H1 (cell line): ENCODE measurements at regions not wholly inside any gene's neighbourhood (a gene's known extent, or its start where the extent isn't known, plus 50 kb on each side); places are given as distances from the start of the nearest gene placed in this dataset.

Experiments
- CTCF ChIA-PET: fragments of 300-600 bp; sonication (Branson Sonifier 250); formaldehyde crosslinking; loops from one replicate; lab custom pipeline; 2021; ENCODE audit not compliant: partially characterized antibody; lab: Charles Lee
- POLR2A ChIA-PET: fragments of 300-600 bp; sonication (Branson Sonifier 250); formaldehyde crosslinking; loops from one replicate; lab custom pipeline; 2021; ENCODE audit warnings: inconsistent platforms; ENCODE audit not compliant: partially characterized antibody; lab: Charles Lee
- DNase-seq, 2 experiments: peaks; one replicate each; pipeline versions ENCODE4 v3.0.0 to v3.0.0-alpha.2; 2010 to 2022; ENCODE audit warnings: low spot score in 2 of 2, low read depth in 1 of 2, mixed read lengths in 1 of 2
- FAIRE-seq: peaks from 2 replicates; lab custom pipeline; 2011; peaks lifted over from hg19 to GRCh38; lab: Jason Lieb, UNC
- H2AFZ ChIP-seq: 2 replicates; pipeline ENCODE4 v1.8.1; 2012; ENCODE audit warnings: low read length, inconsistent platforms
- H2AK5ac ChIP-seq: 2 replicates; pipeline ENCODE4 v1.6.1; 2013; ENCODE audit warnings: low read depth, low read length
- H2BK120ac ChIP-seq: replicated peaks from 2 replicates; pipeline ENCODE3; 2013; ENCODE audit warnings: low read depth, low read length, inconsistent platforms
- H2BK12ac ChIP-seq: 2 replicates; pipeline ENCODE4 v1.6.1; 2013; ENCODE audit warnings: low read depth, low read length
- H2BK15ac ChIP-seq: 2 replicates; pipeline ENCODE4 v1.6.1; 2013; ENCODE audit warnings: low read length
- H2BK20ac ChIP-seq: 2 replicates; pipeline ENCODE4 v1.6.1; 2013; ENCODE audit warnings: low read length
- H2BK5ac ChIP-seq: 2 replicates; pipeline ENCODE4 v1.6.1; 2013; ENCODE audit warnings: low read depth, low read length
- H3K14ac ChIP-seq: 2 replicates; pipeline ENCODE4 v1.6.1; 2013; ENCODE audit warnings: inconsistent platforms; ENCODE audit not compliant: insufficient read length
- H3K18ac ChIP-seq: 2 replicates; pipeline ENCODE4 v1.6.1; 2013; ENCODE audit warnings: low read length; ENCODE audit errors: extremely low read depth
- H3K23ac ChIP-seq: 2 replicates; pipeline ENCODE4 v1.6.1; 2013; ENCODE audit warnings: inconsistent platforms; ENCODE audit not compliant: insufficient read length
- H3K23me2 ChIP-seq: 2 replicates; pipeline ENCODE4 v1.6.1; 2013; ENCODE audit warnings: low read depth, low read length
- H3K27ac ChIP-seq: 2 replicates; pipeline ENCODE4 v1.6.1; 2011; ENCODE audit warnings: low read depth, low read length, inconsistent platforms
- H3K27me3 ChIP-seq, 4 experiments: replicated peaks in 1 of 4; 1 replicate in 1 of 4; 2 replicates in 3 of 4; pipeline versions ENCODE4 v1.6.1 to v1.8.1; 2011 to 2013; ENCODE audit warnings: low read length in 3 of 4, mild to moderate bottlenecking in 3 of 4, inconsistent platforms in 2 of 4, mixed read lengths in 2 of 4, moderate library complexity in 1 of 4; ENCODE audit not compliant: control insufficient read depth in 3 of 4, insufficient read depth in 3 of 4; ENCODE audit errors: extremely low read depth in 1 of 4
- H3K36me3 ChIP-seq, 4 experiments: 2 replicates each; pipeline versions ENCODE4 v1.6.1 to v1.8.1; 2011 to 2013; ENCODE audit warnings: mild to moderate bottlenecking in 4 of 4, low read length in 3 of 4, moderate library complexity in 2 of 4, control low read depth in 1 of 4, inconsistent platforms in 1 of 4; ENCODE audit not compliant: insufficient read depth in 4 of 4, control insufficient read depth in 2 of 4
- H3K4ac ChIP-seq: replicated peaks from 2 replicates; pipeline ENCODE3; 2013; ENCODE audit warnings: low read length, low read depth, mixed read lengths, inconsistent platforms; ENCODE audit not compliant: insufficient read length
- H3K4me1 ChIP-seq, 4 experiments: replicated peaks in 1 of 4; 1 replicate in 1 of 4; 2 replicates in 3 of 4; pipeline versions ENCODE4 v1.6.1 to v1.8.1; 2011 to 2013; ENCODE audit warnings: low read length in 3 of 4, inconsistent platforms in 2 of 4, mixed read lengths in 1 of 4; ENCODE audit not compliant: insufficient read depth in 4 of 4, control insufficient read depth in 3 of 4
- H3K4me2 ChIP-seq, 2 experiments: 2 replicates each; pipeline versions ENCODE4 v1.6.1 to v1.8.1; 2011 to 2013; ENCODE audit warnings: low read depth in 2 of 2, low read length in 2 of 2, control low read depth in 1 of 2, inconsistent platforms in 1 of 2, mild to moderate bottlenecking in 1 of 2; ENCODE audit not compliant: insufficient read depth in 1 of 2
- H3K4me3 ChIP-seq, 4 experiments: fragments of 200-600, 300-600 bp in 1 of 4; sonication (generic), shearing (Covaris generic), sonication (Bioruptor Twin) in 1 of 4; 2 replicates each; pipeline versions ENCODE4 v1.5.1 to v1.8.1; 2011 to 2016; ENCODE audit warnings: low read length in 4 of 4, low read depth in 3 of 4, control low read depth in 2 of 4, inconsistent platforms in 2 of 4, mild to moderate bottlenecking in 2 of 4, mixed read lengths in 1 of 4, moderate library complexity in 1 of 4; ENCODE audit not compliant: insufficient read depth in 2 of 4; ENCODE audit errors: extremely low read depth in 1 of 4
- H3K56ac ChIP-seq: replicated peaks from 2 replicates; pipeline ENCODE3; 2013; ENCODE audit warnings: low read depth, mild to moderate bottlenecking, mixed read lengths, low read length, inconsistent platforms; ENCODE audit not compliant: insufficient read length
- H3K79me1 ChIP-seq: 2 replicates; pipeline ENCODE4 v1.6.1; 2013; ENCODE audit warnings: low read depth, low read length, control low read depth
- H3K79me2 ChIP-seq, 2 experiments: 2 replicates each; pipeline versions ENCODE4 v1.6.1 to v1.8.1; 2012 to 2013; ENCODE audit warnings: low read length in 2 of 2, mild to moderate bottlenecking in 2 of 2, inconsistent platforms in 1 of 2; ENCODE audit not compliant: insufficient read depth in 2 of 2, control insufficient read depth in 1 of 2
- H3K9ac ChIP-seq, 4 experiments: replicated peaks in 1 of 4; 1 replicate in 1 of 4; 2 replicates in 3 of 4; pipeline versions ENCODE4 v1.6.1 to v1.8.1; 2011 to 2013; ENCODE audit warnings: low read depth in 3 of 4, low read length in 3 of 4, control low read depth in 2 of 4, mild to moderate bottlenecking in 2 of 4, moderate library complexity in 2 of 4, inconsistent platforms in 1 of 4; ENCODE audit errors: extremely low read depth in 1 of 4
- H3K9me3 ChIP-seq, 2 experiments: 2 replicates each; pipeline versions ENCODE4 v1.6.1 to v1.8.1; 2012 to 2013; ENCODE audit warnings: mild to moderate bottlenecking in 2 of 2, moderate library complexity in 2 of 2, control low read depth in 1 of 2, inconsistent platforms in 1 of 2, low read depth in 1 of 2, low read length in 1 of 2, mixed read lengths in 1 of 2; ENCODE audit not compliant: insufficient read depth in 2 of 2
- H4K20me1 ChIP-seq, 2 experiments: replicated peaks in 1 of 2; 2 replicates each; pipeline versions ENCODE3 to v1.8.1; 2011 to 2013; ENCODE audit warnings: inconsistent platforms in 2 of 2, low read length in 2 of 2, mild to moderate bottlenecking in 1 of 2; ENCODE audit not compliant: insufficient read depth in 2 of 2, control insufficient read depth in 1 of 2
- H4K5ac ChIP-seq: 2 replicates; pipeline ENCODE4 v1.6.1; 2013; ENCODE audit warnings: low read length, low read depth, mixed read lengths, inconsistent platforms; ENCODE audit not compliant: insufficient read length
- H4K8ac ChIP-seq: 2 replicates; pipeline ENCODE4 v1.8.0; 2013; ENCODE audit warnings: mild to moderate bottlenecking, moderate library complexity, low read length, inconsistent platforms; ENCODE audit not compliant: insufficient read depth; ENCODE audit errors: extremely low read depth
- H4K91ac ChIP-seq: replicated peaks from 2 replicates; pipeline ENCODE3; 2013; ENCODE audit warnings: low read length, mixed read lengths, inconsistent platforms; ENCODE audit not compliant: insufficient read length
- ATF2 ChIP-seq: IDR thresholded peaks from 2 replicates; pipeline ENCODE4 v1.6.1; 2012; ENCODE audit warnings: low read length, inconsistent platforms
- POLR2A ChIP-seq, 2 experiments: IDR thresholded peaks; 1 replicate in 1 of 2; 2 replicates in 1 of 2; pipeline ENCODE4 v1.6.1; 2011; ENCODE audit warnings: low read depth in 2 of 2, low read length in 2 of 2, mild to moderate bottlenecking in 2 of 2; ENCODE audit errors: control extremely low read depth in 1 of 2
- RBBP5 ChIP-seq: IDR thresholded peaks from 2 replicates; pipeline ENCODE4 v1.7.1; 2012; ENCODE audit warnings: low read depth, mild to moderate bottlenecking, inconsistent platforms, low read length, moderate library complexity, borderline replicate concordance
- RNF2 ChIP-seq: fragments of 200-900, 300-1000 bp; sonication (generic); IDR thresholded peaks from 2 replicates; pipeline ENCODE4 v1.7.1; 2016; ENCODE audit warnings: borderline replicate concordance, low read depth, mild to moderate bottlenecking, antibody characterized with exemption, low read length; ENCODE audit not compliant: poor library complexity, severe bottlenecking; ENCODE audit errors: missing control alignments
- SUZ12 ChIP-seq: fragments of 200-600 bp; sonication (generic); IDR thresholded peaks from 2 replicates; pipeline ENCODE4 v1.6.1; 2012; ENCODE audit warnings: mild to moderate bottlenecking, inconsistent platforms, low read length, moderate library complexity, mixed read lengths
- WGBS, 2 experiments: shearing (Covaris generic) in 1 of 2; methylation state at CpG; one replicate each; pipeline versions ENCODE4 v1.1.6 to v1.1.7; 2013 to 2015; ENCODE audit warnings: low lambda C conversion rate in 2 of 2, mixed read lengths in 2 of 2, inconsistent platforms in 1 of 2, low coverage in 1 of 2, missing lambda C conversion rate in 1 of 2; ENCODE audit not compliant: insufficient replicate concordance in 2 of 2, insufficient coverage in 1 of 2, insufficient read length in 1 of 2; ENCODE audit errors: extremely low coverage in 1 of 2, missing lambda C conversion rate in 1 of 2; 5-methylcytosine and 5-hydroxymethylcytosine counted together

- Histone ChIP-seq H3K23me2 (no peaks in the 10 kb centered on the region), H3K23ac (no peak overlapping the region), H3K36me3 (no peaks in the 10 kb centered on the region), H3K27me3 (no peaks in the 10 kb centered on the region), H3K79me1 (no peaks in the 10 kb centered on the region), H4K91ac (no peak overlapping the region), H3K4ac (no peak overlapping the region), H2BK120ac (no peak overlapping the region), H2BK12ac (no peak overlapping the region), H2BK5ac (no peak overlapping the region), H3K14ac (no peak overlapping the region), H3K9me3 (no peaks in the 10 kb centered on the region), H4K20me1 (no peaks in the 10 kb centered on the region), H3K56ac (no peak overlapping the region), H3K18ac (no peak overlapping the region), H3K27ac (no peak overlapping the region), H4K8ac (no peak overlapping the region), H2BK15ac (no peak overlapping the region), H3K9ac (no peak overlapping the region), H2BK20ac (no peak overlapping the region), H2AFZ (no peak overlapping the region), H3K79me2 (no peaks in the 10 kb centered on the region), H3K4me1 (no peaks in the 10 kb centered on the region), H3K4me2 (no peak overlapping the region), H4K5ac (no peak overlapping the region), H2AK5ac (no peak overlapping the region), H3K4me3 (no peak overlapping the region)
- ChIA-PET POLR2A (no interaction called here), CTCF (no interaction called here)
- DNase-seq (no peak), FAIRE-seq (no peak)
- WGBS, 2 experiments = 86% methylated on average over 3 of the region's 3 CpGs; no CpG with 5 or more reads in 1 of the 2 experiments
- TF ChIP-seq POLR2A (IDR thresholded peaks at IDR 0.05; ENCODE audit: control extremely low read depth in 1 of 2, low read depth in 2 of 2, low read length in 2 of 2) = no peak
- no peak for TF ChIP-seq RBBP5
- no peak for TF ChIP-seq ATF2
- no peak for TF ChIP-seq SUZ12
- no peak for TF ChIP-seq RNF2
These were observed 224.2 kb upstream of the PABPC4L start for GRCh38 chr4:134425756-134426155.
